CD8-positive, alpha-beta memory T cell (primary cell): ENCODE measurements at regions not wholly inside any gene's neighbourhood (a gene's known extent, or its start where the extent isn't known, plus 50 kb on each side); places are given as distances from the start of the nearest gene placed in this dataset.
"Not testable (repeated sequence)": the region's sequence is repeated elsewhere in the genome, so short reads cannot be mapped to it uniquely, and the experiment has no call there.

ENCODE experiments used
- CTCF ChIA-PET: fragments of 350-600 bp; sonication (Branson Sonifier 250); formaldehyde crosslinking; loops from one replicate; lab custom pipeline; 2021; ENCODE audit warnings: antibody characterized with exemption; lab: Charles Lee
- POLR2A ChIA-PET: fragments of 350-600 bp; sonication (Branson Sonifier 250); formaldehyde crosslinking; loops from one replicate; lab custom pipeline; 2021; ENCODE audit warnings: antibody characterized with exemption; lab: Charles Lee
- DNase-seq, 5 donors: peaks; one replicate each; pipeline versions ENCODE4 v3.0.0 to v3.0.0-alpha.2; 2020 to 2022; ENCODE audit warnings: mixed read lengths in 1 of 5
- H3K27ac ChIP-seq: one replicate; pipeline ENCODE4 v1.7.0; 2013; ENCODE audit warnings: low read depth, mild to moderate bottlenecking, low read length, moderate library complexity
- H3K27me3 ChIP-seq: 2 replicates; pipeline ENCODE4 v1.7.0; 2013; ENCODE audit warnings: low read length, mild to moderate bottlenecking; ENCODE audit not compliant: insufficient read depth, poor library complexity, severe bottlenecking
- H3K36me3 ChIP-seq: 2 replicates; pipeline ENCODE4 v1.7.0; 2013; ENCODE audit warnings: mild to moderate bottlenecking, low read length, moderate library complexity; ENCODE audit not compliant: insufficient read depth
- H3K4me1 ChIP-seq: 2 replicates; pipeline ENCODE4 v1.7.0; 2013; ENCODE audit warnings: mild to moderate bottlenecking, low read length, moderate library complexity; ENCODE audit not compliant: insufficient read depth
- H3K4me3 ChIP-seq: 2 replicates; pipeline ENCODE4 v1.7.0; 2013; ENCODE audit warnings: mild to moderate bottlenecking, low read length
- H3K9me3 ChIP-seq: 2 replicates; pipeline ENCODE4 v1.7.0; 2013; ENCODE audit warnings: mild to moderate bottlenecking, low read length
- H3K27ac Mint-ChIP-seq, 8 donors: one replicate each; pipeline ENCODE4 v1.8.0; 2020 to 2021; ENCODE audit warnings: mixed read lengths in 8 of 8, mild to moderate bottlenecking in 6 of 8, inconsistent platforms in 3 of 8, moderate library complexity in 3 of 8
- H3K27me3 Mint-ChIP-seq, 2 donors: one replicate each; pipeline ENCODE4 v1.8.0; 2020 to 2021; ENCODE audit warnings: mixed read lengths in 2 of 2, mild to moderate bottlenecking in 1 of 2, moderate library complexity in 1 of 2
- H3K36me3 Mint-ChIP-seq, 3 donors: one replicate each; pipeline ENCODE4 v1.8.0; 2020 to 2021; ENCODE audit warnings: mixed read lengths in 3 of 3, inconsistent platforms in 1 of 3, mild to moderate bottlenecking in 1 of 3
- H3K4me1 Mint-ChIP-seq, 3 donors: one replicate each; pipeline ENCODE4 v1.8.0; 2020 to 2021; ENCODE audit warnings: mixed read lengths in 3 of 3, inconsistent platforms in 1 of 3, mild to moderate bottlenecking in 1 of 3
- H3K4me3 Mint-ChIP-seq, 7 donors: one replicate each; pipeline ENCODE4 v1.8.0; 2020 to 2021; ENCODE audit warnings: mixed read lengths in 7 of 7, mild to moderate bottlenecking in 6 of 7, moderate library complexity in 4 of 7, inconsistent platforms in 2 of 7
- H3K9me3 Mint-ChIP-seq, 5 donors: one replicate each; pipeline ENCODE4 v1.8.0; 2020 to 2022; ENCODE audit warnings: mixed read lengths in 5 of 5, mild to moderate bottlenecking in 3 of 5, moderate library complexity in 2 of 5, inconsistent platforms in 1 of 5

GRCh38 chr15:70512772-70513362, 250.5 kb downstream of the UACA start:
- H3K9me3 Mint-ChIP-seq: peaks cover 21 to 36% (median 26%) of the 10 kb centered on the region in 5 donors
- H3K27me3 Mint-ChIP-seq: peaks cover 4 to 5% of the 10 kb centered on the region in 2 donors
- peaks cover 15 to 18% (median 18%) of the 10 kb centered on the region in 3 donors for H3K4me1 Mint-ChIP-seq
- DNase-seq: peak; percentile 26 to 71 (median 31)
- H3K27ac Mint-ChIP-seq: no peak overlapping the region
- H3K4me3 Mint-ChIP-seq: no peak overlapping the region
- no peak overlapping the region for H3K4me3 ChIP-seq
- H3K27me3 ChIP-seq: no peaks in the 10 kb centered on the region
- peaks cover 0 to 19% (median 3%) of the 10 kb centered on the region in 3 donors for H3K36me3 Mint-ChIP-seq
- CTCF ChIA-PET: interaction anchor here (0.9 to 2.7 kb wide), 15 partner anchors 8 to 1038 kb away, joined by 3 to 9 read pairs (median 4); no protein-coding TSS in a partner anchor
- no peak overlapping the region for H3K27ac ChIP-seq
- POLR2A ChIA-PET: no interaction called here
- peaks cover 11% of the 10 kb centered on the region for H3K9me3 ChIP-seq
- H3K36me3 ChIP-seq: no peaks in the 10 kb centered on the region
- H3K4me1 ChIP-seq: peaks cover 9% of the 10 kb centered on the region

DNA sequence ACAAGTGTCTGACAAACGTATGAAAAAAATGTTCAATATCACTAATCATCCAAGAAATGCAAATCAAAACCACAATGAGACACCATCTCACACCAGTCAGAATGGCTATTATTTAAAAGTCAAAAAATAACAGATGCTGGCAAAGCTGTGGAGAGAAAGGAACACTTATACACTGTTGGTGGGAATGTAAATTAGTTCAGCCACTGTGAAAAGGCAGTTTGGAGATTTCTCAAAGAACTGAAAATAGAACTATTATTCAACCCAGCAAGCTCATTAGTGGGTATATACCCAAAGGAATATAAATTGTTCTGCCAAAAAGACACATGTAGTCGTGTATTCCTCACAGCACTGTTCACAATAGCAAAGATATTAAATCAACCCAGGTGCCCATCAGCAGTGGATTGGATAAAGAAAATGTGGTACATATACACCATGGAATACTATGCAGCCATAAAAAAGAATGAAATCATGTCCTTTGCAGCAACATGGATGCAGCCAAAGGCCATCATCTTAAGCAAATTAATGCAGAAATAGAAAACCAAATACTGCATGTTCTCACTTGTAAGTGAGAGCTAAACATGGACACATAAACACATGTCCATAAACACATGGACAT, 251.3 kb downstream of the UACA start:
- POLR2A ChIA-PET, H3K4me1 ChIP-seq, H3K4me3 ChIP-seq, H3K27ac Mint-ChIP-seq, H3K4me3 Mint-ChIP-seq, H3K27me3 ChIP-seq, H3K36me3 ChIP-seq, H3K27ac ChIP-seq, H3K27me3 Mint-ChIP-seq, DNase-seq: not testable (repeated sequence)
- H3K4me1 Mint-ChIP-seq: peaks cover 15 to 20% (median 19%) of the 10 kb centered on the region in 3 donors
- H3K36me3 Mint-ChIP-seq: peaks cover 0 to 19% (median 3%) of the 10 kb centered on the region in 3 donors
- peaks cover 21 to 36% (median 27%) of the 10 kb centered on the region in 5 donors for H3K9me3 Mint-ChIP-seq
- peaks cover 11% of the 10 kb centered on the region for H3K9me3 ChIP-seq
- CTCF ChIA-PET: interaction anchor here (1.0 to 2.7 kb wide), 12 partner anchors 7 to 1037 kb away, joined by 3 to 9 read pairs (median 4); no protein-coding TSS in a partner anchor

GRCh38 chr15:70510433-70510832, 252.9 kb downstream of the UACA start:
- Mint-ChIP-seq H3K27me3 (no peaks in the 10 kb centered on the region), H3K36me3 (peaks cover 0 to 19% (median 3%) of the 10 kb centered on the region in 3 donors), H3K4me1 (peaks cover 17 to 25% (median 23%) of the 10 kb centered on the region in 3 donors), H3K9me3 (peaks cover 21 to 36% (median 28%) of the 10 kb centered on the region in 5 donors), H3K27ac (no peak overlapping the region), H3K4me3 (peak overlapping the region in 1 of 7 donors; percentile 4)
- Histone ChIP-seq H3K27ac (no peak overlapping the region), H3K27me3 (no peaks in the 10 kb centered on the region), H3K9me3 (peaks cover 11% of the 10 kb centered on the region), H3K4me1 (peaks cover 11% of the 10 kb centered on the region), H3K4me3 (no peak overlapping the region), H3K36me3 (no peaks in the 10 kb centered on the region)
- ChIA-PET CTCF (no interaction called here), POLR2A (no interaction called here)
- no peak for DNase-seq

GRCh38 chr15:70509731-70510143, 253.6 kb downstream of the UACA start:
- peaks cover 22 to 32% (median 28%) of the 10 kb centered on the region in 3 donors for H3K4me1 Mint-ChIP-seq
- H3K27me3 Mint-ChIP-seq: no peaks in the 10 kb centered on the region
- H3K27ac ChIP-seq: no peak overlapping the region
- H3K4me3 ChIP-seq: no peak overlapping the region
- peaks cover 0 to 19% (median 3%) of the 10 kb centered on the region in 3 donors for H3K36me3 Mint-ChIP-seq
- H3K9me3 ChIP-seq: peaks cover 11% of the 10 kb centered on the region
- peak overlapping the region in 2 of 7 donors; percentile 3 to 70 for H3K4me3 Mint-ChIP-seq
- H3K27ac Mint-ChIP-seq: no peak overlapping the region
- peak in 1 of 5 donors; percentile 7 for DNase-seq
- H3K4me1 ChIP-seq: peaks cover 18% of the 10 kb centered on the region
- no peaks in the 10 kb centered on the region for H3K36me3 ChIP-seq
- H3K27me3 ChIP-seq: no peaks in the 10 kb centered on the region
- POLR2A ChIA-PET: interaction anchor here (0.6 kb wide), 1 partner anchor 17 kb away, joined by 3 read pairs; no protein-coding TSS in a partner anchor
- peaks cover 21 to 36% (median 28%) of the 10 kb centered on the region in 5 donors for H3K9me3 Mint-ChIP-seq
- CTCF ChIA-PET: no interaction called here

DNA sequence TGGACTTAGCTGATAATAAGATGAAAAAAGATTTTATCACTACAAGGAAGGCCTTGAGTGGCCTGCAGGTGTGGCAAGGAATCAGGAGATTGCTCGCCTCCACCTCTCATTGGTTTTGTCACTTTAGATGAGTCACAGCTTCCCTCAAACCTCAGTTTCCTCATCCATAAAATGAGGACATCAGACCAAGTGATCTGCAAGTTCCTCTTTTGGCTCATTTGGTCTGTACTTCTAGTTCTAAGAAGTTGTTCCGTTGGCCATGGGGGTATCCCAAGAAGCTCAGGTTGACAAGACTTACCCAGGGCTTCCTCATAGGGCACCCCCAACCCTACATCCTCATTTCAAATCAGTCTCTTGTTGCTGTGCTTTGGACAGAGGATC, 254.1 kb downstream of the UACA start:
- peaks cover 21 to 36% (median 28%) of the 10 kb centered on the region in 5 donors for H3K9me3 Mint-ChIP-seq
- peaks cover 27 to 36% (median 32%) of the 10 kb centered on the region in 3 donors for H3K4me1 Mint-ChIP-seq
- peak overlapping the region in 5 of 7 donors; percentile 5 to 70 (median 18) for H3K4me3 Mint-ChIP-seq
- peak overlapping the region in 1 of 8 donors; percentile 5 for H3K27ac Mint-ChIP-seq
- Histone ChIP-seq H3K36me3 (no peaks in the 10 kb centered on the region), H3K4me1 (peaks cover 22% of the 10 kb centered on the region), H3K9me3 (peaks cover 11% of the 10 kb centered on the region), H3K4me3 (no peak overlapping the region), H3K27ac (no peak overlapping the region), H3K27me3 (no peaks in the 10 kb centered on the region)
- ChIA-PET POLR2A (no interaction called here), CTCF (no interaction called here)
- peaks cover 0 to 19% (median 3%) of the 10 kb centered on the region in 3 donors for H3K36me3 Mint-ChIP-seq
- peak in 1 of 5 donors; percentile 15 for DNase-seq
- no peaks in the 10 kb centered on the region for H3K27me3 Mint-ChIP-seq

GRCh38 chr15:70508561-70509281, 254.6 kb downstream of the UACA start:
- H3K36me3 Mint-ChIP-seq: peaks cover 0 to 19% (median 3%) of the 10 kb centered on the region in 3 donors
- Histone ChIP-seq H3K27me3 (no peaks in the 10 kb centered on the region), H3K27ac (no peak overlapping the region), H3K9me3 (peaks cover 11% of the 10 kb centered on the region), H3K4me3 (no peak overlapping the region), H3K4me1 (peaks cover 28% of the 10 kb centered on the region), H3K36me3 (no peaks in the 10 kb centered on the region)
- ChIA-PET POLR2A (no interaction called here), CTCF (interaction anchor here (6.0 kb wide), 1 partner anchor 20 kb away, joined by 34 read pairs; no protein-coding TSS in a partner anchor)
- peaks cover 21 to 36% (median 28%) of the 10 kb centered on the region in 5 donors for H3K9me3 Mint-ChIP-seq
- no peaks in the 10 kb centered on the region for H3K27me3 Mint-ChIP-seq
- peak overlapping the region in 5 of 7 donors; percentile 5 to 70 (median 17) for H3K4me3 Mint-ChIP-seq
- peak in 1 of 5 donors; percentile 16 for DNase-seq
- peak overlapping the region in 2 of 8 donors; percentile 5 to 10 for H3K27ac Mint-ChIP-seq
- peaks cover 32 to 42% (median 38%) of the 10 kb centered on the region in 3 donors for H3K4me1 Mint-ChIP-seq

DNA sequence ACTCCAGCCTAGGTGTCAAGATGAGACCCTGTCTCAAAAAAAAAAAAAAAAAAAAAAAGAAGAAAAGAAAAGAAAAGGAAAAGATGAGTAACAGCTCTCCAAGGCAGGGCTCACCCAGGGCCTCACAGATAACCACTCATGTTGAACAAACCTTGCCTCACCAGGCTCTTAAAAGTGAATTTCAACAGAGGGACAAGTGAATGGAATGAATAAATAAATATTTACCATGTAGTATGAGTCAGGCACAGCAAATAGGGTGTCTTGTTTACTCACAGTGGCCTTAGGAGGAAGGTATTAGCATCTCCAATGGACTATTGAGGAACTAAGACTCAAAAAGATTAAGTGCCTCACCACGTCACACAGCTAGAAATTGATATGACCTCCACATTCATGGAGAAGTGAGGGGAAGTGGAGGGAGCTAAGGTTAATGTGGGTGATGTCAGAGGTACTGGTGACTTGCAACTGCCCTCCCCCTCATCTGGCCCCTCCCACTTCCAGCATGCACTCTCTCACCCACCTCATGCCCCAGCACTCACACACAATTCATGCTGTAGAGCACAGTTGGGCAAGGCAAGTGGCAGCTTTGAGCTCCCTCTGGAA, 255.5 kb downstream of the UACA start:
- H3K27ac ChIP-seq: no peak overlapping the region
- ChIA-PET CTCF (interaction anchor here (0.7 to 6.0 kb wide), 2 partner anchors 19 to 27 kb away, joined by 4 to 34 read pairs; no protein-coding TSS in a partner anchor), POLR2A (no interaction called here)
- no peaks in the 10 kb centered on the region for H3K27me3 ChIP-seq
- H3K4me1 ChIP-seq: peaks cover 36% of the 10 kb centered on the region
- H3K27me3 Mint-ChIP-seq: no peaks in the 10 kb centered on the region
- H3K4me3 Mint-ChIP-seq: peak overlapping the region in 1 of 7 donors; percentile 20
- no peak for DNase-seq
- H3K4me3 ChIP-seq: no peak overlapping the region
- H3K9me3 ChIP-seq: peaks cover 11% of the 10 kb centered on the region
- peaks cover 21 to 36% (median 28%) of the 10 kb centered on the region in 5 donors for H3K9me3 Mint-ChIP-seq
- H3K27ac Mint-ChIP-seq: no peak overlapping the region
- H3K4me1 Mint-ChIP-seq: peaks cover 41 to 50% (median 46%) of the 10 kb centered on the region in 3 donors
- no peaks in the 10 kb centered on the region for H3K36me3 ChIP-seq
- H3K36me3 Mint-ChIP-seq: peaks cover 0 to 19% (median 3%) of the 10 kb centered on the region in 3 donors
